Activated gamma-delta T cell treated with Interleukin-2 at 50 U/mL for 16 hours (primary cell): ENCODE measurements at regions not wholly inside any gene's neighbourhood (a gene's known extent, or its start where the extent isn't known, plus 50 kb on each side); places are given as distances from the start of the nearest gene placed in this dataset.

Source experiments
- DNase-seq: peaks from one replicate; pipeline ENCODE4 v3.0.0-alpha.2; 2020

GRCh38 chr3:18813300-18813699, 335.0 kb upstream of the KCNH8 start:
- DNase-seq: no peak

DNA sequence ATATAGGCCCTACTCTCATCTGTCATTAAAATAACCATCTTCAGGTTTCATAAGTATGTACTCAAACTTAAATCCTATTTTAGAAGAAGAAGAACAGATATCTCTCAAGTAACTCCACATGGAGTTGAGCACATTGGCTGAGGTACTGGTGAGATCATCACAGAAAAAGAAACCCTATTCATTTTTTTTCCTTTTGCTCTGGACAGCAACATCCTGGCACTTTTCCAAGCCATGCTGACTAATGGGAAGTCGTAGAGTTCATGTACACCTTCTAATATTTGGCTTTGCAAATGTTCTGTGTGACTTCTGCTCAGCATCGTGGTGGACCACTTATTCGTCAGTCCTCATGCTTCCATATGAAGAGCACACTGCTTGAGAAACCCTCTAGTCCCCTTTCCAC, 336.0 kb upstream of the KCNH8 start:
- no peak for DNase-seq

- DNase-seq: no peak
These were observed 338.0 kb upstream of the KCNH8 start for GRCh38 chr3:18810306-18810661.

DNA sequence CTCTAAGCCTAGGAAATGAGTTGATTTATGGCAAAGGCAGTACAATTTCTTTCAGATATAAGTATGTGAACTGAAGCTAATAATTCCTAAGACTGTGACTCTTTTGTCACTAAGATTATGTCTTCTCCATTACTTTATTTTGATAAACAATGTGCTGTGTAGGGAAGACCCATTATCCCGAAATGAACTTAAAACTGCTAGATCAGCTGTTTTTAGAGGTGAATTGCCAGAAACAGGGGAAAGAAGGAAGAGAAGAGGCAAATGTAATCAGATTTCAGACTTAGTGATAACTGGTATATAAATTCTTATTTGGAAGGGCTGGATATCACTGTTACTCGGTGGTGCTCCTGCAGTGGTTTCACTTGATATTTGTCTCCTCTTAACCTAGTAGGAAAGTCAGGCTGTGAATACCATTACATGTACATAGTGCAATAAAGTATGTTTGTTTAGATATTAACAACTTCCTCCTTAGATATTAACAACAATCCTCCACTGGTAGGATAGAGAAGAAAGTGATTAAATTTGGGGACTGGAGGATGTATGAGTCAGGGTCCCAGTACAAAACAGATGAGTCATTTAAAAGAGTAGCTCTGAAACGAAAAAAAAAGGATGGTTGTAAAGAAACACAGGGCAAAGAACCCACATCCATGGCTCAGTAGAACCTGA, 338.5 kb upstream of the KCNH8 start:
- no peak for DNase-seq

GRCh38 chr3:18808429-18808828, 339.9 kb upstream of the KCNH8 start:
- DNase-seq: no peak

- no peak for DNase-seq
These were observed 340.7 kb upstream of the KCNH8 start for GRCh38 chr3:18807593-18807992.

DNA sequence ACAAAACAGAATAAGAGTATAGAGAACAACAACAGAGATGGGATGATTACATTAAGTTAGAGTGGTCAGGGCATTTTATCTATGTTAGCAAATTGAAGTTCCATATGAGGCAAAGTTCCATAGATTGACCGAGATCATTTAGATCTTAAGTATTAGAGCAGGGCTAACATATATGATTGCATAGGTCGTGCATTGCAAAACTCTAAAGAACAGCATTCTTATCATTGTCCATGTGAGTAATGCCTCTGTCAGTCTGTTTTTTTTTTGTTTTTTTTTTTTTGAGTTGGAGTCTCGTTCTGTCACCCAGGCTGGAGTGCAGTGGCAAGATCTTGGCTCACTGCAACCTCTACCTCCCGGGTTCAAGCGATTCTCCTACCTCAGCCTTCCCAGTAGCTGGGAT, 341.7 kb upstream of the KCNH8 start:
- DNase-seq: no peak

GRCh38 chr3:18797378-18797777, 350.9 kb upstream of the KCNH8 start:
- no peak for DNase-seq

DNA sequence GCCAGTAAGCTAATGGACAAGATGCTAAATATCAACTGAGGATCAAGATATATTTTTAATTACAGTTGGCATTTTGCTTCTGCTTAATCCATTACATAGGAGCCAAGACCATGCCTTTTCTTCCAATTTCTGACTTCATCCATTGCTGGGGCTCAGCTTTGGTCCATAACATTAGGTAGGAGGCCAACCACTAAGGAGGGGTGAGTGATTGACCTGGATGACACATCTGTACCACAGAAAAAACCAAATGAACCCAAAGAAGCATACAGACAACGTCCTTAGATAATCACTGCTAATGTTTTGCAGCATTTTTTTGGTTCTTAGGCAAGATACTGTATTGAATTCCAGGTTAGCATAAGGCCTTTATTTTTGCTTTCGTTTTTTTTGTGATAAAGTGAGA, 353.2 kb upstream of the KCNH8 start:
- DNase-seq: no peak

DNA sequence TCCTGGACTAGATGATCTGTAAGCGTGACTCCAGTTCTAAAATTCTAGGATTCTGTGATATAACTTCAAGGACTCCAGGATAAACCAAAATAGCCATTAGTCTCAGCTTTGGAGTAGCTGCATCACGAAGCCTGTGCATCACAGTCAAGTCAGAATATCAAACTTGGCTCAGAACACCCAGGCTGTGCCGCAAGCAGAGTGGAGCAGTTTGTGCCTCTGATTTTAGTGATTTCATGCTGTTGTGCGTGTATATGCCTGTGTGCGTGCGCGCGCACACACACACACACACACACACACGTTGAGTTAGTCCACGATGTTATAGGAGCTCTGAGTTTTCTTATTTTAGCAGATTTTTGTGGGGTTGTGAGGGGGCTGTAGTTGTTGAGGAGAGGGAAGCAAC, 356.6 kb upstream of the KCNH8 start:
- no peak for DNase-seq

GRCh38 chr3:18791182-18791581, 357.1 kb upstream of the KCNH8 start:
- no peak for DNase-seq

DNA sequence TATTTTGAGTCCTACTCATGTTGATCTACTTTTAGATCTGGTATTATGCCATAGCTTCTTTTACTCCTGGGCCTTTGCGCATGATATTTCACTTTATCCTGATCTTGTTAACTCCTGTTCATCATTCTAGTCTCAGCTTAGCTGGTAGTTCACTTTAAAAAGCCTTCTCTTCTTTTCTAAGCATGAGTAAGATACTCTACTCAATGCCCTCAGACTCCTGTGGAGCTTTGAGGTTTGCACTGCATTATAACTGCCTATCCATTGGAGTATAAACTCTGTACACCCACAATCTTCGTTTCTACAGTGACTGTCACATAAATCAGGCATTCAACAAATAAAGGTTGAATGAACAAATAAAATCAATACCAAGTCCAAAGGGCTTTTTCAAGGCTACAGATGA, 357.9 kb upstream of the KCNH8 start:
- no peak for DNase-seq

DNA sequence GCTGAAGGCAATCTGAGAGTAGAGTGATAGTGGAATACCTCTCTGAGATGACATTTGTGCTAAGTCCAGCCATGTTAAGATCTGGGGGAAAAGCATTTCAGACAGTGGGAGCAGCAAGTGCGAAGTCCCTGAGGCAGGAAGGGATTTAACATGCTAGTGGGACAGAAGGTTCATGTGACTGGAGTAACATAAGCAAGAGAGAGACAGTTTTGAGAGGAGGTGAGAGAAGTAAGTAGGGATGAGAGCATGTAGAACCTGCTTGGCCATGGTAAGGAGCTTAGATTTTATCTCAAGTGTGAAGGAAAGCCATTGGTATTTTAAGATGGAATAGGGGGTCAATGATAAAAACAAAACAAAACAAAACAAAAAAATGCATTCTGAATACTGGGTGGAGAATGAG, 358.6 kb upstream of the KCNH8 start:
- no peak for DNase-seq

GRCh38 chr3:18787441-18787840, 360.9 kb upstream of the KCNH8 start:
- DNase-seq: no peak

- no peak for DNase-seq
These were observed 361.5 kb upstream of the KCNH8 start for GRCh38 chr3:18786650-18787323.

GRCh38 chr3:18782191-18782590, 357.1 kb upstream of the SATB1 start:
- no peak for DNase-seq

DNA sequence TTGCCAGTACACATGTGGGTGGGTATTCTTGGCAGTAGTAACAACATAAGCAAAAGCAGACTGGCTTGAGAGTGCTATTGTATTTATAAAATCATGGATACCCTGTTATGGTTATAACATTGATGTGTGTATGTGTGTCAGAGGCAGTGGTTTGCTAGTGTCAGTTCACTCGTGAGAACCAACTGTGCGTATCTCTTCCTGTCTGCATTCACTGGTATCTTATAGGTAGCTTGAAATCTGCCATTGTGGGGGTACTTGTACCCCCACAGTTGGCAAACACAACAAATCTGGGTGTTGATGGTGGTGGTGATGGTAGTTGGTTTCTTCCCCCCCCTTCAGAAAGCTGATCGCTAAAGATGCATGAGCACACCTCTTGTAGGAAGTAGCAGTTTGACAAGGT, 355.8 kb upstream of the SATB1 start:
- DNase-seq: no peak

- DNase-seq: no peak
These were observed 354.6 kb upstream of the SATB1 start for GRCh38 chr3:18779704-18780103.

DNA sequence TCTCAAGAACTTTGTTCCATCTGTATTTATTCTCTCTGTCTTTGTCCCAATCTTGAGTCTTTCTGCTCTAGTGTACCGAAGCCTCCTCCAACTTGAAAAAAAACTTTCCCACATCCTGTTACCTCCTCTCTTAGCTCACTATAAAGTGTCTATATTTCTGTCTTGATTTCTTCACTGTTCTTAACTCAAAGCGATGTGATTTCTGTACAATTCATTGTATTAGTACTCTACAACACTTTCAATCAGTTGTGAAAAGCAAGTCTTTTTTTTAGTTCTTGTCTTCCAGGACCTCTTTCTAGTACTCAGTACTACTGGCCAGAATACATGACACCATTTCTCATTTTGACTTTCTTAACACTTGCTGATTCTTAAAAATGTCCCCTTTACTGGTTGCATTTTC, 353.5 kb upstream of the SATB1 start:
- DNase-seq: no peak

DNA sequence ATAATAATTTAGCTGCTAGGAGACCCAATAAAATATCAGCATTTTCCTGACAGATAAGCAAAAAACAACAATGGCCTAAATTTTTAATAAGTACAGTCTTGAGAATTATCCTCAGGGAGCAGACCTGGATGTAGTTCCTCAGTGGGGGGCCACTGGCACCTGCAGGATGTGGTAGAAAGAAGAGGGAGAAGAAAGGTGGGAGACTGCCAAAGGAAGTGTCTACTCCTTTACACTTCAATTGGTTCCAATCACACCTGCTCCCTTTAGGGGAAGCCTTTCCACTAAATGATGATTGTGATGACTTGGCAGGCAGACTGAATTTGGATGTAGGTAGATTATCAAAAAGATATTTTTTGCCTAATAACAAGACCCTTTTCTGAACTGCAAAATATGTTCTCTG, 353.0 kb upstream of the SATB1 start:
- no peak for DNase-seq

- DNase-seq: no peak
These were observed 350.4 kb upstream of the SATB1 start for GRCh38 chr3:18775501-18775900.

DNA sequence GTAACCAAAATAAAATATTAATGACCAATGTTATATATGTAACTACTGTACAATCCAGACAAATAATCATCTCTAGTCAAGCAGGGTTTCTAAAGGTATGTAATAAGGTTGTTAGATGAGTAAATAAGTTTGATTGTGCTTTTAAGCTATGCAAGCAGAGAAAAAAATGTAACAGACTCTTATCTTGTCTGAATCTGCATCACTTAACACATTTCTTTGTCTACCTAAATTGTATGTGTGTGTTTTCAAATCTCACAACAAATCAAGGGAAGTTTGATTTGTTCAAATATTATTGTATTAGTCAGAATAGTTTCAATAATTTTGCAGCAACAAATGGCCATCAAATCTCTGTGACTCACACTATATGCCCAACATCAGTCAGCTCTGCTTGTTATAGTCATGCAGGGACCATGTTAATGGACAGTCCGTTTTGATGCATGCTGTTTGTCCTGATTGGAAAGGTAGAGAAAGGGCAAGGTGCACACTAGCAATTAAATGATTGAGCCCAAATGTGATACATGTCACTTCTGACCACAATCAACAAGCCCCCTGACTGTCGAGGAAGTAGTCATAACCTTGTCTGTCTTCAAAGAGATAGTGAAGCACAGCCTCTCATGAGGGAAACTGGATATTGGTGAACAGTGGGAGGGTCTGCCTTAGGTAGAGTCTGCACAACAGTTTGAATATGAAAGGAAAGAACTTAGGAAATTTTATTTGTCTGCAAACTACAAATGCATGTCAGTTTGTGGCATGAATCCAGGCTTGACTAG, 349.4 kb upstream of the SATB1 start:
- no peak for DNase-seq

DNA sequence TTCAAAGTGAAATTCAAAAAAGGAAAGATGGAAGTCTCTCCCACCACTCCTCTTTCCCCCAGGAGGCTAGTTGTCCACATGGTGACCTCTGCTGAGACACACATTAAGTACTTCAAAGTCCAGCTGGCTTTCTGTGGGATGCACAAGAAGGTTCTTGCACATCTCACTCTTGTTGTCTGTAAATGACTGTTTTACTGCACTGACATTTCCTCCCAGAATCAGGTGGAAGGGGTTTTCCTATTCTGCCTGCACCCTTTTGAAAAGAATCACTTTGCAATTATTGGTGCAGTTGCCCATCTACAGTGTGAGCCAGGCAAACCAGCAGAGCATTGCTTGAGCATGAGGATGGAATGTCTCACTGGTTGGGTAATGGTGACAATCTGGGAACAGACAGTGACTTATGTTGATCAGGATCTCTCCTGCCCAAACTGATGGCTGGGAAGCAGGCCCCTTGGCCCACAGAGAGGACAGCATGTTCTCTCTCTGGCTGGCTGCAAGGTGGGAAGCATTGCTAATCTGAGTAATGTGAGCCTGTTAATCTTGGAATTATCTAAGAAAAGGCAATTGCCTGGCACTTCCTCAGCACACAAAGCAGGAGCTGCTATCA, 347.7 kb upstream of the SATB1 start:
- no peak for DNase-seq

DNA sequence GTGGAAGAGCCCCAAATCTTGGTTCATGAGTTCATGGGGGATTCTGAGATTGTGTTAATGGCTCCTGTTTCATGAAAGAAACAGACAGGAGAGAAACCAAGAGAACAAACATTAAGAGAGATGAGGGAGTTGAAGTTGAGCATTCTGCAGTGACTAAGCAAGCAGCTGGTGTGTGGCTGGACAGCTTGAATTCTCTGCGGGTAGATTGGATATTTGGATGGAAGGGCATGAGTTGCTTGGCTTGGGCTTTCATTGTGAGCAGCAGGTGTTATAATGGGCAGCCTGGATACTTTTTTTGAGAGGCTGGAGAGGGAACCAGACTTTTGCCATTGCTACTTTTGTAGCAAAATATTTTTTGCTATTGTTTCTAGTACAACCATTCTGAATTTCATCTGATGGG, 346.8 kb upstream of the SATB1 start:
- no peak for DNase-seq
